K562 (cell line): ENCODE measurements at regions not wholly inside any gene's neighbourhood (a gene's known extent, or its start where the extent isn't known, plus 50 kb on each side); places are given as distances from the start of the nearest gene placed in this dataset.

Experiments
- ATAC-seq: fragments of 200-7000 bp; cut with Tn5 transposase; 3 replicates; pipeline ENCODE4 v1.9.1; 2020; ENCODE audit warnings: moderate library complexity
- BruUV-seq: library from RNA; stranded (reverse); fragments of 400-500 nt; replicated peaks from 2 replicates; lab custom pipeline; 2021; lab: Mats Ljungman, UMichigan
- CTCF ChIA-PET: fragments of 300-600 bp; formaldehyde crosslinking; extraction: SDS; loops from one replicate; lab custom pipeline; 2021; ENCODE audit warnings: low intra/inter-chr PET ratio; lab: Yijun Ruan, JAX
- POLR2A ChIA-PET: fragments of 300-600, 350-650 bp; sonication (Branson Sonifier 250); formaldehyde crosslinking; extraction: SDS; loops from one replicate; lab custom pipeline; 2021; ENCODE audit warnings: antibody characterized with exemption, inconsistent platforms; lab: Yijun Ruan, JAX
- DNase-seq, 4 experiments: peaks; one replicate each; pipeline versions ENCODE4 v3.0.0 to v3.0.0-alpha.2; 2011 to 2018; ENCODE audit warnings: low spot score in 3 of 4, mixed read lengths in 3 of 4; ENCODE audit errors: extremely low read depth in 1 of 4
- FAIRE-seq: peaks from 2 replicates; lab custom pipeline; 2011; peaks lifted over from hg19 to GRCh38; lab: Jason Lieb, UNC
- H2AFZ ChIP-seq: 2 replicates; pipeline ENCODE4 v1.6.0; 2011; ENCODE audit warnings: low read depth, low read length, control low read depth, inconsistent platforms
- H3K27ac ChIP-seq: fragments of 200-600 bp; 3 replicates; pipeline ENCODE4 v1.8.0; 2011; ENCODE audit warnings: low read depth, mild to moderate bottlenecking, control low read depth, inconsistent platforms, low read length, moderate library complexity, mixed read lengths; ENCODE audit errors: extremely low read depth
- H3K27me3 ChIP-seq, 2 experiments: fragments of 300-600 bp in 1 of 2; 2 replicates in 1 of 2; 3 replicates in 1 of 2; pipeline versions ENCODE4 v1.6.0 to v1.8.0; 2011; ENCODE audit warnings: inconsistent platforms in 2 of 2, low read length in 2 of 2, mild to moderate bottlenecking in 1 of 2, mixed read lengths in 1 of 2, moderate library complexity in 1 of 2; ENCODE audit not compliant: control insufficient read depth in 2 of 2, insufficient read depth in 2 of 2
- H3K36me3 ChIP-seq: fragments of 300-600 bp; 3 replicates; pipeline ENCODE4 v1.8.0; 2011; ENCODE audit warnings: mild to moderate bottlenecking, low read length, inconsistent platforms; ENCODE audit not compliant: control insufficient read depth, insufficient read depth
- H3K4me1 ChIP-seq, 2 experiments: fragments of 200-600 bp in 1 of 2; replicated peaks in 1 of 2; 2 replicates in 1 of 2; 3 replicates in 1 of 2; pipeline versions ENCODE4 v1.5.1 to v1.8.0; 2011; ENCODE audit warnings: inconsistent platforms in 2 of 2, low read length in 2 of 2, mild to moderate bottlenecking in 1 of 2, mixed read lengths in 1 of 2, moderate library complexity in 1 of 2; ENCODE audit not compliant: control insufficient read depth in 2 of 2, insufficient read depth in 2 of 2
- H3K4me2 ChIP-seq: 2 replicates; pipeline ENCODE4 v1.6.1; 2011; ENCODE audit warnings: low read length, control low read depth, inconsistent platforms, mixed read lengths; ENCODE audit not compliant: insufficient read depth
- H3K4me3 ChIP-seq: fragments of 200-600 bp; sonication (generic), shearing (Covaris generic); 2 replicates; pipeline ENCODE4 v1.5.1; 2016; ENCODE audit warnings: control low read depth, inconsistent platforms
- H3K79me2 ChIP-seq: fragments of 200-600 bp; 3 replicates; pipeline ENCODE4 v1.8.0; 2011; ENCODE audit warnings: low read length, inconsistent platforms; ENCODE audit not compliant: control insufficient read depth, insufficient read depth
- H3K9ac ChIP-seq, 2 experiments: 2 replicates each; pipeline versions ENCODE4 v1.6.0 to v1.6.1; 2011; ENCODE audit warnings: low read depth in 2 of 2, low read length in 2 of 2, control low read depth in 1 of 2, inconsistent platforms in 1 of 2, mild to moderate bottlenecking in 1 of 2, mixed read lengths in 1 of 2; ENCODE audit not compliant: insufficient read depth in 1 of 2
- H3K9me1 ChIP-seq: one replicate; pipeline ENCODE4 v1.6.0; 2011; ENCODE audit warnings: inconsistent platforms, mild to moderate bottlenecking, low read length, moderate library complexity; ENCODE audit not compliant: control insufficient read depth, insufficient read depth
- H3K9me3 ChIP-seq: replicated peaks from 2 replicates; pipeline ENCODE4 v1.5.1; 2011; ENCODE audit warnings: low read depth, low read length, inconsistent platforms; ENCODE audit not compliant: control insufficient read depth, insufficient read depth
- H4K20me1 ChIP-seq: replicated peaks from 2 replicates; pipeline ENCODE4 v1.6.1; 2011; ENCODE audit warnings: low read length, inconsistent platforms, mixed read lengths; ENCODE audit not compliant: control insufficient read depth, insufficient read depth
- CBFA2T3 ChIP-seq: fragments of 450-650 bp; IDR thresholded peaks from 2 replicates; pipeline ENCODE4 v1.6.1; 2017
- DDX20 ChIP-seq: fragments of 450-650 bp; IDR thresholded peaks from 2 replicates; pipeline ENCODE4 v1.6.1; 2016; ENCODE audit warnings: missing genetic modification characterization, low read depth, mild to moderate bottlenecking, missing compliant biosample characterization, moderate library complexity
- PCBP2 ChIP-seq: fragments of 200-400 bp; formaldehyde crosslinking; IDR thresholded peaks from 2 replicates; pipeline ENCODE4 v1.6.1; 2018; ENCODE audit warnings: low read length, low read depth, mild to moderate bottlenecking, moderate library complexity; ENCODE audit not compliant: poor library complexity, severe bottlenecking
- SMARCE1 ChIP-seq: fragments of 450-650 bp; IDR thresholded peaks from 2 replicates; pipeline ENCODE4 v1.7.1; 2016; ENCODE audit warnings: mild to moderate bottlenecking
- ZNF121 ChIP-seq: sonication (generic); formaldehyde crosslinking; conservative IDR thresholded peaks from 2 replicates; pipeline ENCODE4 v1.8.0; 2022; ENCODE audit warnings: missing genetic modification reagents
- ZNF263 ChIP-seq: sonication (generic); formaldehyde crosslinking; IDR thresholded peaks from 2 replicates; pipeline ENCODE4 v1.8.0; 2022; ENCODE audit warnings: mild to moderate bottlenecking, missing genetic modification reagents, borderline replicate concordance
- WGBS: fragments of 100-300 bp; shearing (Covaris generic); methylation state at CpG from one replicate; pipeline ENCODE4 v1.1.6; 2016; ENCODE audit warnings: low coverage, mixed read lengths; ENCODE audit not compliant: insufficient coverage; ENCODE audit errors: missing lambda C conversion rate; 5-methylcytosine and 5-hydroxymethylcytosine counted together
- in situ Hi-C: fragments of 300-500 bp; cut with MboI; formaldehyde crosslinking; loops from 4 replicates; pipeline ENCODE4 v1.15.0; 2018; ENCODE audit warnings: inconsistent platforms, mixed read lengths
- intact Hi-C: fragments of 100-400 bp; cut with micrococcal nuclease; formaldehyde crosslinking; loops from 2 replicates; pipeline ENCODE4 v1.14.2; 2022
- TF ChIP-seq, protein P1 (sequence below): fragments of 250-450 bp; sonication (Bioruptor Pico); IDR thresholded peaks from 2 replicates; pipeline ENCODE4 v1.4.0; 2020; ENCODE audit warnings: mild to moderate bottlenecking, moderate library complexity, borderline replicate concordance

GRCh38 chr3:165133188-165133899 lies 55.0 kb upstream of the SI start:
- Histone ChIP-seq H2AFZ (no peak overlapping the region), H3K79me2 (no peaks in the 10 kb centered on the region), H3K27me3 (no peaks in the 10 kb centered on the region), H3K9me1 (no peaks in the 10 kb centered on the region), H3K9ac (no peak overlapping the region), H3K36me3 (no peaks in the 10 kb centered on the region), H3K4me1 (no peaks in the 10 kb centered on the region), H3K9me3 (no peaks in the 10 kb centered on the region; the same call in 1 of the 2 replicates), H3K4me3 (no peak overlapping the region), H4K20me1 (no peaks in the 10 kb centered on the region), H3K4me2 (no peak overlapping the region), H3K27ac (no peak overlapping the region)
- in situ Hi-C loops, result no loop called here
- no peak for FAIRE-seq
- ChIA-PET POLR2A (no interaction called here), CTCF (no interaction called here)
- intact Hi-C loops, result no loop called here
- no TSS peak for BruUV-seq
- WGBS, result 0% methylated on average over 1 of the region's 1 CpG
- ATAC-seq, result no peak
- no peak for DNase-seq
- TF ChIP-seq ZNF263 (no peak), SMARCE1 (no peak), ZNF121 (CRISPR knock-in tag) (no peak), DDX20 (tag) (no peak), CBFA2T3 (no peak), PCBP2 (no peak)
- TF ChIP-seq, protein P1, sequence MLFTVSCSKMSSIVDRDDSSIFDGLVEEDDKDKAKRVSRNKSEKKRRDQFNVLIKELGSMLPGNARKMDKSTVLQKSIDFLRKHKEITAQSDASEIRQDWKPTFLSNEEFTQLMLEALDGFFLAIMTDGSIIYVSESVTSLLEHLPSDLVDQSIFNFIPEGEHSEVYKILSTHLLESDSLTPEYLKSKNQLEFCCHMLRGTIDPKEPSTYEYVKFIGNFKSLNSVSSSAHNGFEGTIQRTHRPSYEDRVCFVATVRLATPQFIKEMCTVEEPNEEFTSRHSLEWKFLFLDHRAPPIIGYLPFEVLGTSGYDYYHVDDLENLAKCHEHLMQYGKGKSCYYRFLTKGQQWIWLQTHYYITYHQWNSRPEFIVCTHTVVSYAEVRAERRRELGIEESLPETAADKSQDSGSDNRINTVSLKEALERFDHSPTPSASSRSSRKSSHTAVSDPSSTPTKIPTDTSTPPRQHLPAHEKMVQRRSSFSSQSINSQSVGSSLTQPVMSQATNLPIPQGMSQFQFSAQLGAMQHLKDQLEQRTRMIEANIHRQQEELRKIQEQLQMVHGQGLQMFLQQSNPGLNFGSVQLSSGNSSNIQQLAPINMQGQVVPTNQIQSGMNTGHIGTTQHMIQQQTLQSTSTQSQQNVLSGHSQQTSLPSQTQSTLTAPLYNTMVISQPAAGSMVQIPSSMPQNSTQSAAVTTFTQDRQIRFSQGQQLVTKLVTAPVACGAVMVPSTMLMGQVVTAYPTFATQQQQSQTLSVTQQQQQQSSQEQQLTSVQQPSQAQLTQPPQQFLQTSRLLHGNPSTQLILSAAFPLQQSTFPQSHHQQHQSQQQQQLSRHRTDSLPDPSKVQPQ (CRISPR knock-in tag), result no peak
